ENCODE measurements at regions not wholly inside any gene's neighbourhood (a gene's known extent, or its start where the extent isn't known, plus 50 kb on each side); places are given as distances from the start of the nearest gene placed in this dataset.

DNA sequence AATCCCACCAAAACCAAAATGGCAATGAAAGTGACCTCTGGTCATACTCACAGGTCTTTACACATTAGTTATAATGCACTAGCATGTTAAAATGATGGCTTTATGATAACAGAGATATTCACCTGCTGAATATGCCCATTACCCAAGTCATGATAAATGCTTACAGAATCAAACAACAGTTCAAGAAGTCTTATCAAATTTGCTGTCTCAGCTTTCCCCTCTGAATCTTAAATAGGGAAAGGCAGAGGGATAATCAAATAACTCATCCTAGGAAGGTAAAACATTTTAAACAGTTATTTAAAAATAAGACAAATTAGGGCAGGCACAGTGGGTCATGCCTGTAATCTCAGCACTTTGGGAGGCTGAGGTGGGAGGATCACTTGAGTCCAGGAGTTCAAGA, 52.8 kb upstream of the CRBN start:
- TF ChIP-seq POLR2A (IDR thresholded peaks at IDR 0.05; ENCODE audit: low read depth, low read length) (no peak), SPI1 (IDR thresholded peaks at IDR 0.05; ENCODE audit: low read depth, low read length) (no peak), POLR2AphosphoS5 (IDR thresholded peaks at IDR 0.05; ENCODE audit: low read depth, low read length) (no peak), TAF1 (IDR thresholded peaks at IDR 0.05; ENCODE audit: low read depth, low read length) (no peak)
